A549 (cell line): ENCODE measurements at regions not wholly inside any gene's neighbourhood (a gene's known extent, or its start where the extent isn't known, plus 50 kb on each side); places are given as distances from the start of the nearest gene placed in this dataset.
A peak's percentile ranks its signal among the peaks of the same experiment; 100 is the strongest.

ENCODE experiments used
- ATAC-seq, 2 experiments: fragments of 200-7000 bp in 1 of 2; fragments of >200 bp in 1 of 2; cut with Nextera tagmentation in 1 of 2; cut with Tn5 transposase in 1 of 2; 3 replicates each; pipeline versions ENCODE4 v1.8.0 to v1.9.1; 2018 to 2020; ENCODE audit warnings: mild to moderate bottlenecking in 1 of 2, moderate library complexity in 1 of 2
- CTCF ChIA-PET: fragments of 300-600 bp; sonication (Branson Sonifier 250); formaldehyde crosslinking; extraction: SDS; loops from one replicate; lab custom pipeline; 2021; ENCODE audit warnings: antibody characterized with exemption, inconsistent platforms; lab: Yijun Ruan, JAX
- POLR2A ChIA-PET: fragments of 350-600 bp; formaldehyde crosslinking; extraction: SDS; loops from one replicate; lab custom pipeline; 2021; ENCODE audit warnings: antibody characterized with exemption, inconsistent platforms; lab: Yijun Ruan, JAX
- DNase-seq, 2 experiments: peaks; one replicate each; pipeline versions ENCODE4 v3.0.0 to v3.0.0-alpha.2; 2011 to 2016; ENCODE audit warnings: low read depth in 1 of 2, low spot score in 1 of 2
- FAIRE-seq: peaks from 2 replicates; lab custom pipeline; 2011; peaks lifted over from hg19 to GRCh38; lab: Jason Lieb, UNC
- H3K27ac ChIP-seq, 2 experiments: fragments of >200 bp; sonication (Bioruptor Twin); formaldehyde crosslinking; 3 replicates each; pipeline ENCODE4 v1.5.1; 2016 to 2017
- H3K4me1 ChIP-seq: fragments of >200 bp; sonication (Bioruptor Twin); formaldehyde crosslinking; 3 replicates; pipeline ENCODE4 v1.6.1; 2016
- H3K4me2 ChIP-seq: fragments of >200 bp; sonication (Bioruptor Twin); formaldehyde crosslinking; 3 replicates; pipeline ENCODE4 v1.6.1; 2016
- H3K4me3 ChIP-seq: fragments of >200 bp; sonication (Bioruptor Twin); formaldehyde crosslinking; 3 replicates; pipeline ENCODE4 v1.5.1; 2016
- H3K9me3 ChIP-seq: fragments of >200 bp; sonication (Bioruptor Twin); formaldehyde crosslinking; 3 replicates; pipeline ENCODE4 v1.6.1; 2016
- BHLHE40 ChIP-seq: IDR thresholded peaks from 2 replicates; pipeline ENCODE4 v1.6.1; 2012; ENCODE audit warnings: low read depth, low read length, inconsistent platforms
- CBX2 ChIP-seq: fragments of 200-600 bp; sonication (generic); IDR thresholded peaks from 2 replicates; pipeline ENCODE4 v1.6.1; 2016; ENCODE audit warnings: low read depth, mild to moderate bottlenecking, borderline replicate concordance
- CTCF ChIP-seq: fragments of >200 bp; sonication (Bioruptor Twin); formaldehyde crosslinking; IDR thresholded peaks from 3 replicates; pipeline ENCODE4 v1.5.1; 2016
- ESRRA ChIP-seq: fragments of 150-350 bp; IDR thresholded peaks from 2 replicates; pipeline ENCODE4 v1.6.1; 2014; ENCODE audit warnings: mild to moderate bottlenecking, low read length, borderline replicate concordance
- FOSB ChIP-seq: fragments of 250-450 bp; sonication (Bioruptor Pico); IDR thresholded peaks from 2 replicates; pipeline ENCODE4 v1.5.0; 2020; ENCODE audit warnings: mild to moderate bottlenecking, moderate library complexity
- GATA3 ChIP-seq: IDR thresholded peaks from 2 replicates; pipeline ENCODE4 v1.6.1; 2012; ENCODE audit warnings: borderline replicate concordance
- HDAC2 ChIP-seq: fragments of 200-600 bp; sonication (generic); IDR thresholded peaks from 2 replicates; pipeline ENCODE4 v1.6.1; 2016
- HEYL ChIP-seq: fragments of 250-450 bp; sonication (Bioruptor Pico); IDR thresholded peaks from 2 replicates; pipeline ENCODE4 v1.8.0; 2021; ENCODE audit warnings: mild to moderate bottlenecking, moderate library complexity
- HMGXB4 ChIP-seq: fragments of 250-450 bp; sonication (Bioruptor Pico); IDR thresholded peaks from 2 replicates; pipeline ENCODE4 v1.5.0; 2021; ENCODE audit warnings: mild to moderate bottlenecking, moderate library complexity, borderline replicate concordance
- HOXA7 ChIP-seq: fragments of 250-450 bp; sonication (Bioruptor Pico); IDR thresholded peaks from 2 replicates; pipeline ENCODE4 v1.5.0; 2020; ENCODE audit warnings: mild to moderate bottlenecking, moderate library complexity
- HOXB13 ChIP-seq: fragments of 250-450 bp; sonication (Bioruptor Pico); IDR thresholded peaks from 2 replicates; pipeline ENCODE4 v1.5.0; 2020; ENCODE audit warnings: low read depth, mild to moderate bottlenecking, moderate library complexity
- JUN ChIP-seq, 2 experiments: fragments of >200 bp; sonication (Bioruptor Twin); formaldehyde crosslinking; IDR thresholded peaks; 2 replicates in 1 of 2; 3 replicates in 1 of 2; pipeline ENCODE4 v1.6.1; 2016 to 2017
- JUNB ChIP-seq: fragments of >200 bp; sonication (Bioruptor Twin); formaldehyde crosslinking; IDR thresholded peaks from 2 replicates; pipeline ENCODE4 v1.6.1; 2016
- KDM1A ChIP-seq: fragments of 200-600 bp; sonication (generic); IDR thresholded peaks from 2 replicates; pipeline ENCODE4 v1.6.1; 2016; ENCODE audit warnings: low read depth, mild to moderate bottlenecking
- KDM5A ChIP-seq: fragments of 200-600 bp; sonication (generic); IDR thresholded peaks from 2 replicates; pipeline ENCODE4 v1.6.1; 2016; ENCODE audit warnings: antibody characterized with exemption, mild to moderate bottlenecking
- MAFK ChIP-seq: fragments of 450-650 bp; IDR thresholded peaks from 2 replicates; pipeline ENCODE4 v1.6.1; 2014; ENCODE audit not compliant: partially characterized antibody
- MAX ChIP-seq: IDR thresholded peaks from 2 replicates; pipeline ENCODE4 v1.6.1; 2012
- MAZ ChIP-seq: fragments of 150-350 bp; IDR thresholded peaks from 2 replicates; pipeline ENCODE4 v1.6.1; 2014; ENCODE audit warnings: antibody characterized with exemption, low read depth, low read length, borderline replicate concordance
- NPAS2 ChIP-seq: fragments of 250-450 bp; sonication (Bioruptor Pico); IDR thresholded peaks from 2 replicates; pipeline ENCODE4 v1.8.0; 2022; ENCODE audit warnings: mild to moderate bottlenecking, moderate library complexity, borderline replicate concordance
- PHF8 ChIP-seq: fragments of 200-600 bp; sonication (generic); IDR thresholded peaks from 2 replicates; pipeline ENCODE4 v1.6.1; 2016; ENCODE audit warnings: low read depth, mild to moderate bottlenecking, antibody characterized with exemption, moderate library complexity, borderline replicate concordance
- POLR2A ChIP-seq: IDR thresholded peaks from 2 replicates; pipeline ENCODE4 v1.6.1; 2012; ENCODE audit warnings: mild to moderate bottlenecking, low read length
- POLR2AphosphoS2 ChIP-seq: conservative IDR thresholded peaks from 2 replicates; pipeline ENCODE4 v1.6.1; 2012; ENCODE audit warnings: low read length, improper control_type of control experiment, inconsistent platforms
- RAD21 ChIP-seq, 2 experiments: fragments of >200 bp in 1 of 2; sonication (Bioruptor Twin) in 1 of 2; formaldehyde crosslinking in 1 of 2; IDR thresholded peaks in 1 of 2; conservative IDR thresholded peaks in 1 of 2; 2 replicates in 1 of 2; 3 replicates in 1 of 2; pipeline ENCODE4 v1.6.1; 2012 to 2018; ENCODE audit warnings: inconsistent platforms in 1 of 2
- RARB ChIP-seq: fragments of 250-450 bp; sonication (Bioruptor Pico); IDR thresholded peaks from 2 replicates; pipeline ENCODE4 v1.8.0; 2021; ENCODE audit warnings: mild to moderate bottlenecking, moderate library complexity
- RCOR1 ChIP-seq: fragments of 150-350 bp; IDR thresholded peaks from 2 replicates; pipeline ENCODE4 v1.6.1; 2014; ENCODE audit warnings: antibody characterized with exemption, low read length, low read depth
- REST ChIP-seq: fragments of 200-600 bp; sonication (generic); IDR thresholded peaks from 2 replicates; pipeline ENCODE4 v1.6.1; 2016; ENCODE audit warnings: antibody characterized with exemption, mild to moderate bottlenecking, moderate library complexity
- RFX5 ChIP-seq: fragments of 450-650 bp; IDR thresholded peaks from 2 replicates; pipeline ENCODE4 v1.7.1; 2014; ENCODE audit warnings: antibody characterized with exemption, mild to moderate bottlenecking, moderate library complexity
- SMC3 ChIP-seq: fragments of >200 bp; sonication (Bioruptor Twin); formaldehyde crosslinking; IDR thresholded peaks from 3 replicates; pipeline ENCODE4 v1.6.1; 2018; ENCODE audit warnings: inconsistent platforms
- SREBF2 ChIP-seq: fragments of 450-650 bp; IDR thresholded peaks from 2 replicates; pipeline ENCODE4 v1.6.1; 2014; ENCODE audit warnings: mild to moderate bottlenecking, moderate library complexity
- TFCP2L1 ChIP-seq: fragments of 250-450 bp; sonication (Bioruptor Pico); IDR thresholded peaks from 2 replicates; pipeline ENCODE4 v1.5.0; 2021; ENCODE audit warnings: mild to moderate bottlenecking
- TP53 ChIP-seq: fragments of 250-450 bp; sonication (Bioruptor Pico); IDR thresholded peaks from 2 replicates; pipeline ENCODE4 v1.5.0; 2021; ENCODE audit warnings: mild to moderate bottlenecking, moderate library complexity
- USF2 ChIP-seq: fragments of 450-650 bp; IDR thresholded peaks from 2 replicates; pipeline ENCODE4 v1.6.1; 2014; ENCODE audit warnings: antibody characterized with exemption
- ZFP36 ChIP-seq: fragments of 450-650 bp; IDR thresholded peaks from 2 replicates; pipeline ENCODE4 v1.6.1; 2014; ENCODE audit warnings: borderline replicate concordance; ENCODE audit not compliant: partially characterized antibody
- ZNF302 ChIP-seq: fragments of 250-450 bp; sonication (Bioruptor Pico); IDR thresholded peaks from 2 replicates; pipeline ENCODE4 v1.9.0; 2021; ENCODE audit warnings: inconsistent platforms, mild to moderate bottlenecking, moderate library complexity
- ZSCAN20 ChIP-seq: fragments of 250-450 bp; sonication (Bioruptor Pico); IDR thresholded peaks from 2 replicates; pipeline ENCODE4 v1.8.0; 2022; ENCODE audit warnings: mild to moderate bottlenecking, moderate library complexity
- WGBS: methylation state at CpG from one replicate; pipeline ENCODE4 v1.1.6; 2017; ENCODE audit errors: missing lambda C conversion rate; 5-methylcytosine and 5-hydroxymethylcytosine counted together

GRCh38 chr2:43127208-43127940 is 99.0 kb downstream of the ZFP36L2 start:
- CTCF ChIA-PET, result interaction anchor here (0.5 to 8.7 kb wide), 47 partner anchors 9 to 358 kb away, joined by 3 to 76 read pairs (median 4); partner anchors contain the start of gene ZFP36L2
- Histone ChIP-seq H3K9me3 (no peaks in the 10 kb centered on the region), H3K4me3 (no peak overlapping the region), H3K27ac (peak overlapping the region; percentile 75 to 86; a peak in 4 of 6 replicates), H3K4me1 (peaks cover 28% of the 10 kb centered on the region), H3K4me2 (no peak overlapping the region)
- DNase-seq (peak; percentile 52 to 72), FAIRE-seq (no peak), ATAC-seq (peak in 1 of 2 experiments; percentile 70; a peak in 3 of 6 replicates)
- WGBS, result 75% methylated on average over 24 of the region's 24 CpGs
- POLR2A ChIA-PET, result no interaction called here
- no peak for TF ChIP-seq HOXA7 (CRISPR knock-in tag)
- no peak for TF ChIP-seq ZNF302 (CRISPR knock-in tag)
- TF ChIP-seq SREBF2, result no peak
- peak; percentile 93 for TF ChIP-seq KDM1A
- TF ChIP-seq TFCP2L1 (CRISPR knock-in tag), result no peak
- TF ChIP-seq REST, result no peak
- TF ChIP-seq TP53 (CRISPR knock-in tag), result no peak
- TF ChIP-seq POLR2AphosphoS2, result no peak
- TF ChIP-seq ZSCAN20 (CRISPR knock-in tag), result no peak
- peak; percentile 82 for TF ChIP-seq SMC3
- no peak for TF ChIP-seq HMGXB4 (CRISPR knock-in tag)
- no peak for TF ChIP-seq USF2
- TF ChIP-seq PHF8, result no peak
- peak; percentile 66 for TF ChIP-seq CTCF
- no peak for TF ChIP-seq BHLHE40
- peak; percentile 44; the same call in 1 of the 2 replicates for TF ChIP-seq HDAC2
- TF ChIP-seq RFX5, result no peak
- TF ChIP-seq NPAS2 (CRISPR knock-in tag), result no peak
- no peak for TF ChIP-seq HEYL
- TF ChIP-seq MAX, result peak; percentile 66; the same call in 1 of the 2 replicates
- peak; percentile 78 to 80 for TF ChIP-seq RAD21 (conservative IDR thresholded peaks at IDR 0.05 in 1 of 2, IDR thresholded peaks at IDR 0.05 in 1 of 2)
- no peak for TF ChIP-seq POLR2A
- no peak for TF ChIP-seq JUNB
- TF ChIP-seq MAFK, result no peak
- TF ChIP-seq FOSB, result no peak
- TF ChIP-seq HOXB13 (CRISPR knock-in tag), result no peak
- no peak for TF ChIP-seq RCOR1
- TF ChIP-seq RARB (CRISPR knock-in tag), result no peak
- no peak for TF ChIP-seq MAZ
- no peak for TF ChIP-seq ZFP36
- TF ChIP-seq ESRRA, result no peak
- no peak for TF ChIP-seq KDM5A
- no peak for TF ChIP-seq GATA3
- TF ChIP-seq JUN (IDR thresholded peaks at IDR 0.05), result no peak
- no peak for TF ChIP-seq CBX2
